D721Med (cell line): ENCODE measurements at regions not wholly inside any gene's neighbourhood (a gene's known extent, or its start where the extent isn't known, plus 50 kb on each side); places are given as distances from the start of the nearest gene placed in this dataset.

ENCODE experiments used
- DNase-seq: peaks from one replicate; pipeline ENCODE4 v3.0.0; 2011; ENCODE audit warnings: low spot score; ENCODE audit not compliant: insufficient read length
- FAIRE-seq: peaks from 2 replicates; lab custom pipeline; 2011; peaks lifted over from hg19 to GRCh38; lab: Jason Lieb, UNC
- TF ChIP-seq, protein P1 (sequence below): IDR thresholded peaks from 2 replicates; pipeline ENCODE4 v1.5.1; 2012; ENCODE audit warnings: mild to moderate bottlenecking, control low read depth; ENCODE audit not compliant: insufficient read depth; ENCODE audit errors: missing control alignments

DNA sequence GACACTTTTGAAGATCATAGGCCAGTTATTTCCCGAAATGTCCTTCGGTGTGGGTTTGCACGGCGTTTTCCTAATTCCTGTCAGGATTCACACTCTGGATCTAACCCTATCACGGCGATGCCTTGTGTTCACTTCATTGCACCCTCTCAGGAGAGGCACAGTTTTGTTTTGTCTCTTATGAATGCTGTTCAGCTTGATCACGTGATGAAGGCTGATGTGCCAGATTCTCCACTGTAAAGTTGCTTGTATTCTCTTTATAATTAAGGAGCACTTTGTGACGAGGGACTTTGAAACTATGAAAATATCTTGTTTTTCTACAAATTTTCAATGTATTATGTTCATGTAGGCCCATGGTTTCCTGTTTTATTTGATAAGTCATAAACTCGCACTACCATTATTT, 568.1 kb downstream of the ACTR3B start:
- no peak for DNase-seq
- no peak for FAIRE-seq
- TF ChIP-seq, protein P1, sequence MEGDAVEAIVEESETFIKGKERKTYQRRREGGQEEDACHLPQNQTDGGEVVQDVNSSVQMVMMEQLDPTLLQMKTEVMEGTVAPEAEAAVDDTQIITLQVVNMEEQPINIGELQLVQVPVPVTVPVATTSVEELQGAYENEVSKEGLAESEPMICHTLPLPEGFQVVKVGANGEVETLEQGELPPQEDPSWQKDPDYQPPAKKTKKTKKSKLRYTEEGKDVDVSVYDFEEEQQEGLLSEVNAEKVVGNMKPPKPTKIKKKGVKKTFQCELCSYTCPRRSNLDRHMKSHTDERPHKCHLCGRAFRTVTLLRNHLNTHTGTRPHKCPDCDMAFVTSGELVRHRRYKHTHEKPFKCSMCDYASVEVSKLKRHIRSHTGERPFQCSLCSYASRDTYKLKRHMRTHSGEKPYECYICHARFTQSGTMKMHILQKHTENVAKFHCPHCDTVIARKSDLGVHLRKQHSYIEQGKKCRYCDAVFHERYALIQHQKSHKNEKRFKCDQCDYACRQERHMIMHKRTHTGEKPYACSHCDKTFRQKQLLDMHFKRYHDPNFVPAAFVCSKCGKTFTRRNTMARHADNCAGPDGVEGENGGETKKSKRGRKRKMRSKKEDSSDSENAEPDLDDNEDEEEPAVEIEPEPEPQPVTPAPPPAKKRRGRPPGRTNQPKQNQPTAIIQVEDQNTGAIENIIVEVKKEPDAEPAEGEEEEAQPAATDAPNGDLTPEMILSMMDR, result no peak

DNA sequence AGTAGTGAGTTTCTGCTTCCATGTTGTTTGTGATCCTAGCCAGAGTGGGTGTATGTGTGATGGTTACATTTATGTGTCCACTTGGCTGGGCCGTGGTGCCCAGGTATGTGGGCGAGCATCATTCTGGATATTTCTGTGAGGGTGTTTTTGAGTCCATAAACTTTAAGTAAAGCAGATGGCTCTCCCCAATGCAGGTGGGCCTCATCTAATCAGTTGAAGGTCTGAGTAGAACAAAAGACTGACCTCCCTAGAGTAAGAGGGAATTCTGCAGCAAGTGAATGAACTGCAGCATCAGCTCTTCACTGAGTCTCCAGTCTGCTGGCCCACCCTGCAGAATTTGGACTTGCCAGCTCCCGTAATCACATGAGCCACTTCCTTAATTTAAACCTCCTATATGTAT, 571.9 kb downstream of the ACTR3B start:
- DNase-seq (no peak), FAIRE-seq (no peak)
- TF ChIP-seq, protein P1, result no peak

DNA sequence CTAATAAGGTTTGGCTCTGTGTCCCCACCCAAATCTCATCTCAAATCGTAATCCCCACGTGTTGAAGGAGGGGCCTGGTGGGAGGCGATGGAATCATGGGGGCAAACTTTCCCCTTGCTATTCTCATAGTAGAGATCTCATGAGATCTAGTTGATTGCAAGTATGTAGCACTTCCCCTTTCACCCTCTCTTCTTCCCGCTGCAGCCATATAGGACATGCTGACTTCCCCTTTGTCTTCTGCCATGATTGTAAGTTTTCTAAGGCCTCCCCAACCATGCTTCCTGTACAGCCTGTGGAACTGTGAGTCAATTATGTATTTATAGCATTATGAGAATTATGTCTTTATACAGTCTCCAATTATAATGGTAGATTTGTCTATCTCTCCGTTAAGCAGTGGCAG, 594.5 kb downstream of the ACTR3B start:
- no peak for DNase-seq
- no peak for FAIRE-seq
- TF ChIP-seq, protein P1, result no peak

DNA sequence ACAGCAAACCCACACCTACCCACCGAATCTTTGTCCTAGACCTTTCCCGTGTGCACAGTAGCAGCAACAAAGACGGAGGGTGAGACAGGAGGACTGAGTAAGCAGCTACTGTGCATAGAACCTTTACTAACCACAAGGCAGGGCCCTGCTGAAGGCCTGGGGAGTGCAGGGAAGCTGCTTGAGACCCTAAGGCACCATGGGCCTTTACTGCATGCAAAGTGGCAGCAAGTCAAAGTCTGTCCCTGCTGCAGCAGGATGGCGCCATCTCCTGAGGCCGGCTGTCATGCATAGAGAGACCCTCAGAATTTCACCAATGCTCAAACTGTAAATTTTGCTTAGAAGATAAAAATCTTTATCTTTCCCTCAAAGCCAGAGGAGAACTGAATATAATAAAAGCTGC, 610.5 kb downstream of the ACTR3B start:
- TF ChIP-seq, protein P1, result peak; percentile 11
- DNase-seq (no peak), FAIRE-seq (no peak)

DNA sequence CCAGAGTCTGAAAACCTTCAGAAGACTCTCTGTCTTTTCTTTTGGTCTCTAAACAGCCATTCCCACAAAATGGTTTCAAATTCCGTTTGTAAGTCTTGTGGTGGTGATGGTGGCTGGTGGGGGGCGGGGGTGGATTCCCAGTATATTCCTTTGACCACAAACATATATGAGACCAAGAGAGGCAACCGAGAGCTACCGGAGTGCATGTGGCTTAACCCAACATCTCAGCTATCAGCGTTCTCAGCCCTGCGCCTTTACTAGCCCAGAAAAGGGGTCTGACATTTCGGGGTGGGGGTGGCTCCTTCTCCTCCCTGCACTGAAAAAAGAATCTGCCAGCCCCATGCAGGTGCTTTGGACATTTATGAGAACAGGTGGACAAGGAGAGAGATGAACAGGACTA, 621.1 kb downstream of the ACTR3B start:
- TF ChIP-seq, protein P1, result no peak
- FAIRE-seq (no peak), DNase-seq (no peak)

DNA sequence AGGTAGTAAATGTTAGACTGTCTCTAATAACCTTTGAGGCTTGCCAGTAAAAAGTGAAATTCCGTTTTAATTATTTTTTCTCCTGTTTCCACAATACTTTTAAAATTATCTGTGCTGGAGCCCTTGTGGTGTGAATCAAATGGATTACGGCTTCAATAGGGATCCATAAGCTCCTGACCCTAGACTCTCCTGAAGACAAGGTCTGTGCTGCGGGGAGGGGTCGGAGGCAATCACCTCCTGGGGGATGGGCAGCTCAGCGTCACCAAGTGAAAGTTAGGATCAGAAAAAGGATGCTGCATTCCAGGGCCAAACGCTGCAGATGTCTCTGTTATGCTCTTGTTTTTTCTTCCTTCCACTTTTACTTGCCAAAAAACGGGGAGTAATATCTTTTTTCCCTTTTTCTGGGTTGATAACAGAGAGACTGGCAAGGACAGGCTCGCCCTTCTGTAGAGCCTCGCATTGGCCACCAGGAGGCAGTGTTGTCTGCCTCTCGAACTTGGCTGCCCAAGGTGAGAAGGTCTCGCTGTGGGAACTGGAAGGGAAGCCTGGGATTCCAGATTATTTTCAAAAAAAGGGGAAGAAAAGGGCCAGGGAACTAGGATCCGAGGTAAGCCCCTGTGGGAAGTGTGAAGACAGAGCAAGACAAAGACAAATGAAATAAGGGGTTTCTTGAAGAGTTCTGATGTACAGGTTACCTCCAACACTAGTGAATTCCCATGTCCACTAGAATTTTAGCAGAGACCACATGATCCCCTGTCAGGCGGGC, 621.9 kb downstream of the ACTR3B start:
- no peak for DNase-seq
- TF ChIP-seq, protein P1, result peak; percentile 90
- no peak for FAIRE-seq

DNA sequence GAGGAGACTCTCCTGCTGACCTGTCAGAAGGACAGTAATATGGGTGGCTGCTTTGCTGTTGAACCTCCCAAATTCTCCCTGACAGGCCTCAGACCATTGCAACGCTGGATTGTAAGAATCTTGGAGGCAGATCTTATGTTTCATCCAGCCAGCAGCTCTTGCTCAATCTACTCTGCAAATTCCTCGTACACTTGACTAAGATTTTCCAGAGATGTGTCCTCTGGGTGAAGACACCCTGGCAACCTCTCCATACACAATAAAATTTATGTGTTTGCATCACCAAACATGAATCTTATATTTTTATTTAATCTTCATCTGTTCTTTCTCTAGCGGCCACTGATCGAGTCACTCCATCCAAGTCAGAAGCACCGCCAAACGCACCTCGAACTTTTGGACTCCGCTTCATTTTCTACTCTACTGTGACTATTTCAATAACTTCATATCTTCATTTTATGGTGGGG, 623.1 kb downstream of the ACTR3B start:
- DNase-seq, result no peak
- TF ChIP-seq, protein P1, result no peak
- FAIRE-seq, result no peak
